Esophagus squamous epithelium (tissue), 4 donors: ENCODE measurements at regions not wholly inside any gene's neighbourhood (a gene's known extent, or its start where the extent isn't known, plus 50 kb on each side); places are given as distances from the start of the nearest gene placed in this dataset.

Source experiments
- CTCF ChIP-seq, 6 experiments: fragments of 450-650 bp in 4 of 6; fragments of 200-600 bp in 2 of 6; sonication (generic) in 2 of 6; IDR thresholded peaks; one replicate each; pipeline ENCODE4 v1.5.1; 2016 to 2019; ENCODE audit warnings: antibody characterized with exemption in 6 of 6, mild to moderate bottlenecking in 4 of 6, moderate library complexity in 4 of 6
- POLR2A ChIP-seq, 4 donors: fragments of 450-650 bp; IDR thresholded peaks; one replicate each; pipeline ENCODE4 v1.6.1; 2017; ENCODE audit warnings: antibody characterized with exemption in 4 of 4, mild to moderate bottlenecking in 4 of 4, moderate library complexity in 3 of 4

GRCh38 chr9:113786071-113786470 lies 90.0 kb upstream of the ZNF618 start:
- TF ChIP-seq CTCF (IDR thresholded peaks at IDR 0.05) (no peak), POLR2A (IDR thresholded peaks at IDR 0.05) (no peak)
